Skeletal muscle tissue (tissue), 3 donors: ENCODE measurements at regions not wholly inside any gene's neighbourhood (a gene's known extent, or its start where the extent isn't known, plus 50 kb on each side); places are given as distances from the start of the nearest gene placed in this dataset.

ENCODE experiments used
- H3K27ac ChIP-seq: one replicate; pipeline ENCODE4 v1.7.0; 2013; ENCODE audit warnings: mild to moderate bottlenecking, low read depth, low read length, inconsistent platforms
- H3K27me3 ChIP-seq, 3 donors: one replicate each; pipeline ENCODE4 v1.7.0; 2013; ENCODE audit warnings: low read length in 3 of 3; ENCODE audit not compliant: control insufficient read depth in 3 of 3, insufficient read depth in 3 of 3
- H3K36me3 ChIP-seq, 3 donors: one replicate each; pipeline ENCODE4 v1.7.0; 2013; ENCODE audit warnings: low read length in 3 of 3; ENCODE audit not compliant: control insufficient read depth in 3 of 3, insufficient read depth in 3 of 3
- H3K4me1 ChIP-seq, 3 donors: one replicate each; pipeline ENCODE4 v1.7.0; 2013; ENCODE audit warnings: low read length in 3 of 3, mild to moderate bottlenecking in 3 of 3; ENCODE audit not compliant: control insufficient read depth in 3 of 3, insufficient read depth in 3 of 3
- H3K4me3 ChIP-seq, 3 donors: one replicate each; pipeline ENCODE4 v1.7.0; 2013; ENCODE audit warnings: low read length in 3 of 3
- H3K9ac ChIP-seq, 3 donors: one replicate each; pipeline ENCODE4 v1.7.0; 2013; ENCODE audit warnings: low read length in 3 of 3, mild to moderate bottlenecking in 3 of 3, moderate library complexity in 2 of 3, low read depth in 1 of 3
- H3K9me3 ChIP-seq, 3 donors: one replicate each; pipeline ENCODE4 v1.7.0; 2013; ENCODE audit warnings: low read length in 3 of 3; ENCODE audit not compliant: control insufficient read depth in 3 of 3
- donor health status: Osteomylitis.

- no peaks in the 10 kb centered on the region for H3K4me1 ChIP-seq
- H3K9me3 ChIP-seq = no peaks in the 10 kb centered on the region
- no peak overlapping the region for H3K9ac ChIP-seq
- H3K27ac ChIP-seq = no peak overlapping the region
- H3K36me3 ChIP-seq = no peaks in the 10 kb centered on the region
- H3K27me3 ChIP-seq = no peaks in the 10 kb centered on the region
- H3K4me3 ChIP-seq = no peak overlapping the region
Observed at GRCh38 chr12:43162138-43162537, 389.9 kb downstream of the ADAMTS20 start.

GRCh38 chr12:43159506-43159905 is 392.5 kb downstream of the ADAMTS20 start:
- H3K9me3 ChIP-seq = no peaks in the 10 kb centered on the region
- H3K9ac ChIP-seq = no peak overlapping the region
- H3K27ac ChIP-seq = no peak overlapping the region
- no peaks in the 10 kb centered on the region for H3K36me3 ChIP-seq
- H3K27me3 ChIP-seq = no peaks in the 10 kb centered on the region
- no peak overlapping the region for H3K4me3 ChIP-seq
- H3K4me1 ChIP-seq = no peaks in the 10 kb centered on the region

DNA sequence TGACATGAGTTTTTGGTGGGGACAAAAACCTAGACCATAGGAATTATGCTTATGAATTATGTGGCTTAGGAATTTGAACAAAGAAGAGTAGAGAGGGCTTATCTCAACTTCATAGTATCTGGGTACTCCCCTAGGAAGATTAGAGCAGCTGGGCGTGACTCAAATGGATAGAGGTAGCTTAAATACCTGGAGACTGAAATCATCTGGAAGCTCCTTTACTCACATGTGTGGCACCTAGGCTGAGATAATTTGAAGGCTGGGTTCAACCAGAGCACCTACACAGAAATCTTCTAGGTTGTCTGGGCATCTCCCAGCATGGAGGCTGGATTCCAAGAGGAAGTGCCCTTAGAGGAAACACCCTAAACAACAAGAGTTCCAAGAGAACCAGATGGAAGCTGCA is 393.9 kb downstream of the ADAMTS20 start:
- no peak overlapping the region for H3K27ac ChIP-seq
- H3K4me1 ChIP-seq = no peaks in the 10 kb centered on the region
- no peaks in the 10 kb centered on the region for H3K27me3 ChIP-seq
- H3K9me3 ChIP-seq = no peaks in the 10 kb centered on the region
- no peak overlapping the region for H3K4me3 ChIP-seq
- no peaks in the 10 kb centered on the region for H3K36me3 ChIP-seq
- H3K9ac ChIP-seq = no peak overlapping the region

GRCh38 chr12:43155376-43155775 is 396.6 kb downstream of the ADAMTS20 start:
- Histone ChIP-seq H3K27me3 (no peaks in the 10 kb centered on the region), H3K4me3 (no peak overlapping the region), H3K4me1 (no peaks in the 10 kb centered on the region), H3K9ac (no peak overlapping the region), H3K36me3 (no peaks in the 10 kb centered on the region), H3K9me3 (no peaks in the 10 kb centered on the region), H3K27ac (no peak overlapping the region)

DNA sequence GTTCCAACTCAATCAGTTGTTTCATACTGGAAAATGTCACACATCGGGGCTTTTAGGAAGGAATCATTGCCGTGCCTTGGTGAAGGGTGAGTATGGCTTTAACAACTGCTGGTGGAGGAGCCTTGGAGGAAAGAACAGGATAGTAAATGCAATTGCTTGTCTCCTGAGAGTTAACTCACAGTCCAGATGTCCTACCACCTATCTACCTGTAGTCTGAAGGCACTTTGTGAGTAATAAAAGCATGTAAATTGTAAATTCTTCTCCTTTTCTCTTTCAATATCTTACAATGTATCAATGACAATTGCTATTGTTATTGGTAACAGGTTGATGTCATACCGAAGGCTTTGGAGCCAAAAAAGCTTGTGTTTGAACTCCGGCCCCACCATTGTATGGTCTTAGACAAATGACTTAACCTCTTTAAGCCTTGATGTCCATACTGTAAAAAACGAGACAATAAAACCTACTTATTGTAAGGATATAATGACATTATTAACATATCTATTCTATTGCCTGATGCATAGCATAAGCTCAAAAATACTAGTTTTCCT is 397.4 kb downstream of the ADAMTS20 start:
- no peaks in the 10 kb centered on the region for H3K36me3 ChIP-seq
- no peak overlapping the region for H3K27ac ChIP-seq
- no peaks in the 10 kb centered on the region for H3K4me1 ChIP-seq
- no peaks in the 10 kb centered on the region for H3K27me3 ChIP-seq
- H3K9me3 ChIP-seq = no peaks in the 10 kb centered on the region
- no peak overlapping the region for H3K4me3 ChIP-seq
- H3K9ac ChIP-seq = no peak overlapping the region

DNA sequence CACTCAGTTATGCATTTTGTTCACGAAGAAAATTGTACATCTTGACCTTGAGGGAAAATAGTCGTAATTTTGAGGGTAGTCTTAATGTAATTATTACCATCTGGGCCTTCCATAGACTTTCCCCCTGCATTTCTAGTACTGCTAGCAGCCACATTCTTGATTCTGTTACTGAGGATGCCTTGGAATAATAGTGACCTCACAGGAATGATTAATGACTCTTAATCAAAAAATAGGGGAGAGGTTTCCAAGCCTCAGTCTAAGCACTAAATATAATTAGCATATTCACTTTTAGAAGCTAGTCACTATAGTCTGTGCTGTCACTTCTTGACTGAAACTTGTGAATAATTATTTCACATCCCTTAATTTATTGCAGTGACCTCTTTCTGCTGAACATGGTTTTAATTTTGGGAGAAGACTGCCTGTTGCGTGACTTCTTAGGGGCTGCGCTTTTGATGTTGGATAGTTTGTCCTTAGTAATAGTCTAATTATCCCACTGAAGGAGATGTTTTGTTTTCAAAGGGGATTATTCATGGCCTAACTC is 400.5 kb downstream of the ADAMTS20 start:
- Histone ChIP-seq H3K4me3 (no peak overlapping the region), H3K9me3 (no peaks in the 10 kb centered on the region), H3K27ac (no peak overlapping the region), H3K9ac (no peak overlapping the region), H3K4me1 (no peaks in the 10 kb centered on the region), H3K27me3 (no peaks in the 10 kb centered on the region), H3K36me3 (no peaks in the 10 kb centered on the region)

DNA sequence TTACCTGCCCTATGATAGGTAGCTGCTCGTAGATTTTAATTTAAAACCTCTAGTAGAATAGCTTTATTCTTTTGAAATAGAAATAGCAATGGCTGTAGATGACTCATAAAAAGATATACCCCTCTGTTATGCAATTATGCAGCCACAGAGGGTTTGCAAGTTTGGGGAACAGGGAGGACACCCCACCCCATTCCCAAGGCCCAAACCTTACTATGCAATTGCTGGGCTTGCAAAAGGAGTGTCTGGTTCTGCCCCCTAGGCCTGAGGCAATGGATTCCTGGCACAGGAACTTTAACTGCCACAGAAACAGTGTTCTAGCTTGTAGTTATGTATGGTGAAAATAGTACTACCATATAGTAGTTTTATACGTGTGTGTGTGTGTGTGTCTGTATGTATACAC is 403.3 kb downstream of the ADAMTS20 start:
- H3K36me3 ChIP-seq = no peaks in the 10 kb centered on the region

DNA sequence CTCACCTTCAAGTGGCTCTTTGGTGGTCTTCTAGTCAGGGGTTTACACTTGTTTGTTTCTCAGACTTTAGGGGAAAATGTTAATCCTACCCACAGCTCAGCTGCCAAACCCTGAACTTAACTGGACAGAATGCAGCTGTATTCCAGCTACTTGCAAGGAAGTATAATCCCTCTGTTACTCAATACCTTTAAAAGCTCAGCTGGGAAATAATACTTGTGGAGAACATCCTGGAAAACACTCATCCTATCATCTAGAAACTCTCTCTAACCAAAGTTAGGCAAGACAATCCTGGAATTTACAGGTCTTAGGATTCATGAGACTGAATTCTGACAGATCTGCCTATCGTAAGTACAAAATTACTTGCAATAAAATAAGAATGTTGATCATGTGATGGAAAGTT is 404.1 kb downstream of the ADAMTS20 start:
- H3K4me3 ChIP-seq = no peak overlapping the region
- H3K9me3 ChIP-seq = no peaks in the 10 kb centered on the region
- no peak overlapping the region for H3K9ac ChIP-seq
- no peaks in the 10 kb centered on the region for H3K36me3 ChIP-seq
- H3K4me1 ChIP-seq = no peaks in the 10 kb centered on the region
- no peak overlapping the region for H3K27ac ChIP-seq
- no peaks in the 10 kb centered on the region for H3K27me3 ChIP-seq

More for the DNA sequence above, 403.3 kb downstream of the ADAMTS20 start:
- H3K4me3 ChIP-seq = no peak overlapping the region
- no peaks in the 10 kb centered on the region for H3K4me1 ChIP-seq
- no peaks in the 10 kb centered on the region for H3K27me3 ChIP-seq
- no peaks in the 10 kb centered on the region for H3K9me3 ChIP-seq
- no peak overlapping the region for H3K27ac ChIP-seq
- no peak overlapping the region for H3K9ac ChIP-seq

GRCh38 chr12:43145481-43145880 is 406.5 kb downstream of the ADAMTS20 start:
- H3K9ac ChIP-seq = no peak overlapping the region
- no peaks in the 10 kb centered on the region for H3K9me3 ChIP-seq
- no peaks in the 10 kb centered on the region for H3K4me1 ChIP-seq
- H3K4me3 ChIP-seq = no peak overlapping the region
- no peaks in the 10 kb centered on the region for H3K27me3 ChIP-seq
- no peaks in the 10 kb centered on the region for H3K36me3 ChIP-seq
- H3K27ac ChIP-seq = peak overlapping the region; percentile 59

GRCh38 chr12:43143278-43143677 is 408.7 kb downstream of the ADAMTS20 start:
- Histone ChIP-seq H3K27ac (no peak overlapping the region), H3K36me3 (no peaks in the 10 kb centered on the region), H3K9ac (no peak overlapping the region), H3K4me1 (no peaks in the 10 kb centered on the region), H3K27me3 (no peaks in the 10 kb centered on the region), H3K9me3 (no peaks in the 10 kb centered on the region), H3K4me3 (no peak overlapping the region)
